D721Med (cell line): ENCODE measurements at regions not wholly inside any gene's neighbourhood (a gene's known extent, or its start where the extent isn't known, plus 50 kb on each side); places are given as distances from the start of the nearest gene placed in this dataset.
A peak's percentile ranks its signal among the peaks of the same experiment; 100 is the strongest.

Source experiments
- DNase-seq: peaks from one replicate; pipeline ENCODE4 v3.0.0; 2011; ENCODE audit warnings: low spot score; ENCODE audit not compliant: insufficient read length
- FAIRE-seq: peaks from 2 replicates; lab custom pipeline; 2011; peaks lifted over from hg19 to GRCh38; lab: Jason Lieb, UNC
- CTCF ChIP-seq: IDR thresholded peaks from 2 replicates; pipeline ENCODE4 v1.5.1; 2012; ENCODE audit warnings: mild to moderate bottlenecking, control low read depth; ENCODE audit not compliant: insufficient read depth; ENCODE audit errors: missing control alignments

- FAIRE-seq: no peak
- no peak for TF ChIP-seq CTCF
- DNase-seq: no peak
Observed at GRCh38 chr2:104434966-104435365, 418.9 kb upstream of the POU3F3 start.

GRCh38 chr2:104438481-104438880, 415.4 kb upstream of the POU3F3 start:
- FAIRE-seq (no peak), DNase-seq (no peak)
- TF ChIP-seq CTCF: no peak

GRCh38 chr2:104443145-104443544, 410.8 kb upstream of the POU3F3 start:
- no peak for DNase-seq
- TF ChIP-seq CTCF: no peak
- no peak for FAIRE-seq

- no peak for DNase-seq
- no peak for TF ChIP-seq CTCF
- FAIRE-seq: no peak
Observed at GRCh38 chr2:104444392-104444791, 409.5 kb upstream of the POU3F3 start.

- FAIRE-seq: no peak
- DNase-seq: no peak
- TF ChIP-seq CTCF: no peak
Observed at GRCh38 chr2:104444889-104445288, 409.0 kb upstream of the POU3F3 start.

GRCh38 chr2:104447831-104448434, 406.0 kb upstream of the POU3F3 start:
- no peak for DNase-seq
- TF ChIP-seq CTCF: peak; percentile 15
- FAIRE-seq: no peak

- no peak for TF ChIP-seq CTCF
- FAIRE-seq (no peak), DNase-seq (no peak)
Observed at GRCh38 chr2:104448661-104449440, 405.1 kb upstream of the POU3F3 start.
